ENCODE measurements at regions not wholly inside any gene's neighbourhood (a gene's known extent, or its start where the extent isn't known, plus 50 kb on each side); places are given as distances from the start of the nearest gene placed in this dataset.

- DNase-seq: no peak
Observed at GRCh38 chr6:120615238-120615637, 719.0 kb downstream of the TBC1D32 start.

GRCh38 chr6:120614723-120615122 lies 719.6 kb downstream of the TBC1D32 start:
- no peak for DNase-seq

GRCh38 chr6:120608826-120609225 lies 725.5 kb downstream of the TBC1D32 start:
- DNase-seq: no peak

GRCh38 chr6:120606743-120607142 lies 727.5 kb downstream of the TBC1D32 start:
- DNase-seq: no peak

GRCh38 chr6:120604510-120604909 lies 729.8 kb downstream of the TBC1D32 start:
- no peak for DNase-seq

GRCh38 chr6:120590611-120591010 lies 743.7 kb downstream of the TBC1D32 start:
- no peak for DNase-seq

GRCh38 chr6:120588424-120588823 lies 745.9 kb downstream of the TBC1D32 start:
- DNase-seq: no peak

GRCh38 chr6:120587381-120587780 lies 746.9 kb downstream of the TBC1D32 start:
- DNase-seq: no peak

- DNase-seq: no peak
Observed at GRCh38 chr6:120584111-120584760, 750.0 kb downstream of the TBC1D32 start.

GRCh38 chr6:120576061-120576460 lies 758.2 kb downstream of the TBC1D32 start:
- no peak for DNase-seq

GRCh38 chr6:120569714-120570113 lies 764.6 kb downstream of the TBC1D32 start:
- no peak for DNase-seq

- no peak for DNase-seq
Observed at GRCh38 chr6:120564779-120565178, 769.5 kb downstream of the TBC1D32 start.

- no peak for DNase-seq
Observed at GRCh38 chr6:120558294-120558693, 776.0 kb downstream of the TBC1D32 start.

- DNase-seq: no peak
Observed at GRCh38 chr6:120557554-120557953, 776.7 kb downstream of the TBC1D32 start.

GRCh38 chr6:120556491-120556890 lies 777.8 kb downstream of the TBC1D32 start:
- DNase-seq: no peak

GRCh38 chr6:120553353-120553752 lies 780.9 kb downstream of the TBC1D32 start:
- no peak for DNase-seq

GRCh38 chr6:120545353-120545752 lies 788.9 kb downstream of the TBC1D32 start:
- no peak for DNase-seq

GRCh38 chr6:120534954-120535353 lies 799.3 kb downstream of the TBC1D32 start:
- no peak for DNase-seq

GRCh38 chr6:120526576-120526975 lies 807.7 kb downstream of the TBC1D32 start:
- DNase-seq: no peak

GRCh38 chr6:120514544-120514943 lies 819.7 kb downstream of the TBC1D32 start:
- no peak for DNase-seq

- DNase-seq: no peak
Observed at GRCh38 chr6:120511712-120512111, 822.6 kb downstream of the TBC1D32 start.

GRCh38 chr6:120498711-120499110 lies 835.6 kb downstream of the TBC1D32 start:
- DNase-seq: no peak

GRCh38 chr6:120496661-120497060 lies 837.6 kb downstream of the TBC1D32 start:
- DNase-seq: no peak

- no peak for DNase-seq
Observed at GRCh38 chr6:120493505-120493904, 840.8 kb downstream of the TBC1D32 start.

- DNase-seq: no peak
Observed at GRCh38 chr6:120489941-120490340, 844.3 kb downstream of the TBC1D32 start.

Data from NCI-H2107 (cell line).